KMS-11 (cell line): ENCODE measurements at regions not wholly inside any gene's neighbourhood (a gene's known extent, or its start where the extent isn't known, plus 50 kb on each side); places are given as distances from the start of the nearest gene placed in this dataset.

Experiments used
- H2AFZ ChIP-seq: fragments of 200-600 bp; sonication (generic); 2 replicates; pipeline ENCODE4 v1.6.1; 2016; ENCODE audit warnings: antibody characterized with exemption, mixed run types, low read depth
- H3K27ac ChIP-seq: fragments of 200-600 bp; sonication (generic); 2 replicates; pipeline ENCODE4 v1.6.1; 2016; ENCODE audit warnings: mild to moderate bottlenecking, mixed run types
- H3K27me3 ChIP-seq: fragments of 200-600 bp; sonication (generic); 2 replicates; pipeline ENCODE4 v1.6.1; 2017; ENCODE audit warnings: mild to moderate bottlenecking, low read depth, mixed run types, moderate library complexity; ENCODE audit not compliant: insufficient read depth
- H3K36me3 ChIP-seq: fragments of 200-600 bp; sonication (generic); 2 replicates; pipeline ENCODE4 v1.6.1; 2017; ENCODE audit warnings: mild to moderate bottlenecking, mixed run types; ENCODE audit not compliant: insufficient read depth
- H3K4me1 ChIP-seq: fragments of 200-600 bp; sonication (generic); 2 replicates; pipeline ENCODE4 v1.6.1; 2016; ENCODE audit warnings: mild to moderate bottlenecking, low read depth, mixed run types; ENCODE audit not compliant: poor library complexity, severe bottlenecking
- H3K4me2 ChIP-seq: fragments of 200-600 bp; sonication (generic); 2 replicates; pipeline ENCODE4 v1.7.0; 2016; ENCODE audit warnings: mild to moderate bottlenecking, mixed run types
- H3K4me3 ChIP-seq: fragments of 200-600 bp; sonication (generic); IDR thresholded peaks from 2 replicates; pipeline ENCODE4 v1.6.1; 2017; ENCODE audit warnings: low read depth, low read length, mixed read lengths; ENCODE audit not compliant: insufficient read depth
- H3K79me2 ChIP-seq: fragments of 200-600 bp; sonication (generic); 2 replicates; pipeline ENCODE4 v1.6.1; 2016; ENCODE audit warnings: low read depth, mixed run types; ENCODE audit not compliant: insufficient read depth
- H3K9ac ChIP-seq: fragments of 200-600 bp; sonication (generic); 2 replicates; pipeline ENCODE4 v1.6.1; 2016; ENCODE audit warnings: mild to moderate bottlenecking, mixed run types
- H4K20me1 ChIP-seq: fragments of 200-600 bp; sonication (generic); 2 replicates; pipeline ENCODE4 v1.6.1; 2016; ENCODE audit warnings: mild to moderate bottlenecking, mixed run types; ENCODE audit not compliant: insufficient read depth
- CTCF ChIP-seq: fragments of 200-600 bp; sonication (generic); conservative IDR thresholded peaks from 2 replicates; pipeline ENCODE4 v1.6.1; 2017; ENCODE audit warnings: low read depth, mild to moderate bottlenecking, antibody characterized with exemption, low read length, moderate library complexity, mixed read lengths

DNA sequence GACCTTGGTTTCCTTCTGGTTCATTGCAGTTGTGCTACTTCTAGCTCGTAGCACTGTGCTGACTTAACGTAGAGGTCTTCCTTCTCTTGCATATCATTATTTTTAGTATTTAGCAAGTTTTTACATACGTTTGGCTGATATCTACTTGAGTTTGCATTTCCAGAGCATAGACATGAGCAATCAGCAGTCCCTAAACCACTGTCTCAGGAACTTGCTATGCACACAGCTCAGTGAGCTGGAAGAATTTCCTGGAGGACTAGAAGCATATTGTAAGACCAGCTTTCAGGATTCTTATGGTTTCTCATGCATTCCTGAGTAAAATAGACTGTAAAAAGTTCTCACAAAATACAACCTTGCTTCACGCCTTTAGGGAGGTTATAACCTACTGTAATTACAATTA is 226.7 kb upstream of the PDGFD start:
- no peak overlapping the region for H2AFZ ChIP-seq
- H3K9ac ChIP-seq, result no peak overlapping the region
- H3K79me2 ChIP-seq, result no peaks in the 10 kb centered on the region
- no peaks in the 10 kb centered on the region for H3K27me3 ChIP-seq
- H3K36me3 ChIP-seq, result no peaks in the 10 kb centered on the region
- H3K4me2 ChIP-seq, result no peak overlapping the region
- no peaks in the 10 kb centered on the region for H4K20me1 ChIP-seq
- no peak for TF ChIP-seq CTCF
- no peaks in the 10 kb centered on the region for H3K4me1 ChIP-seq
- H3K27ac ChIP-seq, result no peak overlapping the region
- no peak overlapping the region for H3K4me3 ChIP-seq

DNA sequence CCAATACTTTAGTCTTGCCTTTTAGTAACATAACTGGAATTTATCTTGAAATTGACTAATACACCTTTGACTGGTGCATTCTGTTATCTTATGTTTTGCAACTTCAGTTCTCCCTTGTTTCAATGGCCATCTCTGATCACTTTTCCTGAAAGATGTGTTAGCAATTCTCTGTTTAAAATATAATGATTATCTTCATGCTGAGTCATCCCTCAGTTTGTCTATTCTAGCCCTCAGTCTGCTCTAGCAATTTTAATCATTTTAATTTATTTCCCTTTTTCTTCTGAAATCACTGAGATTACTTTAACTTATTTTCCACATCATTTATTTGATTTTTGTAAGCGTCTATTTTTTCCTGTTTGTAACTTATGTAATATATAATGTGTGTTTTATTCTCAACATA is 221.9 kb upstream of the PDGFD start:
- H4K20me1 ChIP-seq, result no peaks in the 10 kb centered on the region
- no peak overlapping the region for H3K4me2 ChIP-seq
- TF ChIP-seq CTCF, result no peak
- no peak overlapping the region for H3K27ac ChIP-seq
- no peak overlapping the region for H2AFZ ChIP-seq
- no peaks in the 10 kb centered on the region for H3K36me3 ChIP-seq
- H3K79me2 ChIP-seq, result no peaks in the 10 kb centered on the region
- no peaks in the 10 kb centered on the region for H3K27me3 ChIP-seq
- H3K4me3 ChIP-seq, result no peak overlapping the region
- H3K9ac ChIP-seq, result no peak overlapping the region
- no peaks in the 10 kb centered on the region for H3K4me1 ChIP-seq

DNA sequence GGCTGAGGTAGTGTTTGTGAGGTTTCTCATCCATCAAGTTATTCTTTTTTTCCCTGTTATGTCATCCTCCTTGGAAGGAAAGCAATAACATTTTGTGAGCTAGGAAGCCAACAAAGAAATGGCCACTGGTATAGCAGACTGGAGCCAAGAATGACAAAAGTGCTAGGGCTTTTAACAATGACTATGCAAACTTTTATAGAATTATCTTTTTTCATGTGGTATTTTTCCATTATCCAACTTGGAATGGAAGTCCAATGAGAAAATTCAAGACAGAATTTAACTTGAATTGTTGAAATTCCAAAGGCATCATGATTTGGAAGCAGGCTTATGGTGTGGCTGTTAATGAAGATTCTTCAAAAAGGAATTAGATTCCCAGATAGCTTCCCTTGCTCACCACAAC is 216.4 kb upstream of the PDGFD start:
- Histone ChIP-seq H4K20me1 (no peaks in the 10 kb centered on the region), H3K4me1 (no peaks in the 10 kb centered on the region), H3K79me2 (no peaks in the 10 kb centered on the region), H3K4me3 (no peak overlapping the region), H2AFZ (no peak overlapping the region), H3K9ac (no peak overlapping the region), H3K27ac (no peak overlapping the region), H3K4me2 (no peak overlapping the region), H3K36me3 (no peaks in the 10 kb centered on the region), H3K27me3 (no peaks in the 10 kb centered on the region)
- no peak for TF ChIP-seq CTCF

DNA sequence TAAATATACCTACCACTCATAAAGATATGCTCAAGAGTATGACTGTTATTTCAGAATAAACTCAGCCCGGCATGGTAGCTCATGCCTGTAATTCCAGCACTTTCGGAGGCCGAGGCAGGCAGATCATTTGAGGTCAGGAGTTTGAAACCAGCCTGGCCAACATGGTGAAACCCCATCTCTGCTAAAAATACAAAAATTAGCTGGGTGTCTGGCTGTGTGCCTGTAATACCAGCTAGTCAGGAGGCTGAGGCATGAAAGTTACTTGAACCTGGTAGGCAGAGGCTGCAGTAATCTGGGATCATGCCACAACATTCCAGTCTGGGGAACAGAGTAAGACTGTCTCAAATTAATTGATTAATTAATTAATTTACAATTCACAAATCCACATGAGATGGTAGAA is 208.2 kb upstream of the PDGFD start:
- no peak overlapping the region for H3K9ac ChIP-seq
- no peak overlapping the region for H2AFZ ChIP-seq
- no peaks in the 10 kb centered on the region for H3K36me3 ChIP-seq
- no peaks in the 10 kb centered on the region for H4K20me1 ChIP-seq
- no peaks in the 10 kb centered on the region for H3K79me2 ChIP-seq
- H3K4me1 ChIP-seq, result no peaks in the 10 kb centered on the region
- no peak overlapping the region for H3K4me2 ChIP-seq
- no peak overlapping the region for H3K4me3 ChIP-seq
- TF ChIP-seq CTCF, result no peak
- no peak overlapping the region for H3K27ac ChIP-seq
- H3K27me3 ChIP-seq, result no peaks in the 10 kb centered on the region

- Histone ChIP-seq H3K9ac (no peak overlapping the region), H3K27ac (no peak overlapping the region), H3K4me1 (no peaks in the 10 kb centered on the region), H4K20me1 (no peaks in the 10 kb centered on the region), H2AFZ (no peak overlapping the region), H3K27me3 (no peaks in the 10 kb centered on the region), H3K4me3 (no peak overlapping the region), H3K36me3 (no peaks in the 10 kb centered on the region), H3K4me2 (no peak overlapping the region), H3K79me2 (no peaks in the 10 kb centered on the region)
- TF ChIP-seq CTCF, result no peak
Observed at GRCh38 chr11:104370478-104370877, 206.5 kb upstream of the PDGFD start.
